H1 (cell line): ENCODE measurements at regions not wholly inside any gene's neighbourhood (a gene's known extent, or its start where the extent isn't known, plus 50 kb on each side); places are given as distances from the start of the nearest gene placed in this dataset.

Experiments
- CTCF ChIA-PET: fragments of 300-600 bp; sonication (Branson Sonifier 250); formaldehyde crosslinking; loops from one replicate; lab custom pipeline; 2021; ENCODE audit not compliant: partially characterized antibody; lab: Charles Lee
- POLR2A ChIA-PET: fragments of 300-600 bp; sonication (Branson Sonifier 250); formaldehyde crosslinking; loops from one replicate; lab custom pipeline; 2021; ENCODE audit warnings: inconsistent platforms; ENCODE audit not compliant: partially characterized antibody; lab: Charles Lee
- DNase-seq, 2 experiments: peaks; one replicate each; pipeline versions ENCODE4 v3.0.0 to v3.0.0-alpha.2; 2010 to 2022; ENCODE audit warnings: low spot score in 2 of 2, low read depth in 1 of 2, mixed read lengths in 1 of 2
- FAIRE-seq: peaks from 2 replicates; lab custom pipeline; 2011; peaks lifted over from hg19 to GRCh38; lab: Jason Lieb, UNC
- H2AFZ ChIP-seq: 2 replicates; pipeline ENCODE4 v1.8.1; 2012; ENCODE audit warnings: low read length, inconsistent platforms
- H2AK5ac ChIP-seq: 2 replicates; pipeline ENCODE4 v1.6.1; 2013; ENCODE audit warnings: low read depth, low read length
- H2BK120ac ChIP-seq: replicated peaks from 2 replicates; pipeline ENCODE3; 2013; ENCODE audit warnings: low read depth, low read length, inconsistent platforms
- H2BK12ac ChIP-seq: 2 replicates; pipeline ENCODE4 v1.6.1; 2013; ENCODE audit warnings: low read depth, low read length
- H2BK15ac ChIP-seq: 2 replicates; pipeline ENCODE4 v1.6.1; 2013; ENCODE audit warnings: low read length
- H2BK20ac ChIP-seq: 2 replicates; pipeline ENCODE4 v1.6.1; 2013; ENCODE audit warnings: low read length
- H2BK5ac ChIP-seq: 2 replicates; pipeline ENCODE4 v1.6.1; 2013; ENCODE audit warnings: low read depth, low read length
- H3K14ac ChIP-seq: 2 replicates; pipeline ENCODE4 v1.6.1; 2013; ENCODE audit warnings: inconsistent platforms; ENCODE audit not compliant: insufficient read length
- H3K18ac ChIP-seq: 2 replicates; pipeline ENCODE4 v1.6.1; 2013; ENCODE audit warnings: low read length; ENCODE audit errors: extremely low read depth
- H3K23ac ChIP-seq: 2 replicates; pipeline ENCODE4 v1.6.1; 2013; ENCODE audit warnings: inconsistent platforms; ENCODE audit not compliant: insufficient read length
- H3K23me2 ChIP-seq: 2 replicates; pipeline ENCODE4 v1.6.1; 2013; ENCODE audit warnings: low read depth, low read length
- H3K27ac ChIP-seq: 2 replicates; pipeline ENCODE4 v1.6.1; 2011; ENCODE audit warnings: low read depth, low read length, inconsistent platforms
- H3K27me3 ChIP-seq, 4 experiments: replicated peaks in 1 of 4; 1 replicate in 1 of 4; 2 replicates in 3 of 4; pipeline versions ENCODE4 v1.6.1 to v1.8.1; 2011 to 2013; ENCODE audit warnings: low read length in 3 of 4, mild to moderate bottlenecking in 3 of 4, inconsistent platforms in 2 of 4, mixed read lengths in 2 of 4, moderate library complexity in 1 of 4; ENCODE audit not compliant: control insufficient read depth in 3 of 4, insufficient read depth in 3 of 4; ENCODE audit errors: extremely low read depth in 1 of 4
- H3K36me3 ChIP-seq, 4 experiments: 2 replicates each; pipeline versions ENCODE4 v1.6.1 to v1.8.1; 2011 to 2013; ENCODE audit warnings: mild to moderate bottlenecking in 4 of 4, low read length in 3 of 4, moderate library complexity in 2 of 4, control low read depth in 1 of 4, inconsistent platforms in 1 of 4; ENCODE audit not compliant: insufficient read depth in 4 of 4, control insufficient read depth in 2 of 4
- H3K4ac ChIP-seq: replicated peaks from 2 replicates; pipeline ENCODE3; 2013; ENCODE audit warnings: low read length, low read depth, mixed read lengths, inconsistent platforms; ENCODE audit not compliant: insufficient read length
- H3K4me1 ChIP-seq, 4 experiments: replicated peaks in 1 of 4; 1 replicate in 1 of 4; 2 replicates in 3 of 4; pipeline versions ENCODE4 v1.6.1 to v1.8.1; 2011 to 2013; ENCODE audit warnings: low read length in 3 of 4, inconsistent platforms in 2 of 4, mixed read lengths in 1 of 4; ENCODE audit not compliant: insufficient read depth in 4 of 4, control insufficient read depth in 3 of 4
- H3K4me2 ChIP-seq, 2 experiments: 2 replicates each; pipeline versions ENCODE4 v1.6.1 to v1.8.1; 2011 to 2013; ENCODE audit warnings: low read depth in 2 of 2, low read length in 2 of 2, control low read depth in 1 of 2, inconsistent platforms in 1 of 2, mild to moderate bottlenecking in 1 of 2; ENCODE audit not compliant: insufficient read depth in 1 of 2
- H3K4me3 ChIP-seq, 4 experiments: fragments of 200-600, 300-600 bp in 1 of 4; sonication (generic), shearing (Covaris generic), sonication (Bioruptor Twin) in 1 of 4; 2 replicates each; pipeline versions ENCODE4 v1.5.1 to v1.8.1; 2011 to 2016; ENCODE audit warnings: low read length in 4 of 4, low read depth in 3 of 4, control low read depth in 2 of 4, inconsistent platforms in 2 of 4, mild to moderate bottlenecking in 2 of 4, mixed read lengths in 1 of 4, moderate library complexity in 1 of 4; ENCODE audit not compliant: insufficient read depth in 2 of 4; ENCODE audit errors: extremely low read depth in 1 of 4
- H3K56ac ChIP-seq: replicated peaks from 2 replicates; pipeline ENCODE3; 2013; ENCODE audit warnings: low read depth, mild to moderate bottlenecking, mixed read lengths, low read length, inconsistent platforms; ENCODE audit not compliant: insufficient read length
- H3K79me1 ChIP-seq: 2 replicates; pipeline ENCODE4 v1.6.1; 2013; ENCODE audit warnings: low read depth, low read length, control low read depth
- H3K79me2 ChIP-seq, 2 experiments: 2 replicates each; pipeline versions ENCODE4 v1.6.1 to v1.8.1; 2012 to 2013; ENCODE audit warnings: low read length in 2 of 2, mild to moderate bottlenecking in 2 of 2, inconsistent platforms in 1 of 2; ENCODE audit not compliant: insufficient read depth in 2 of 2, control insufficient read depth in 1 of 2
- H3K9ac ChIP-seq, 4 experiments: replicated peaks in 1 of 4; 1 replicate in 1 of 4; 2 replicates in 3 of 4; pipeline versions ENCODE4 v1.6.1 to v1.8.1; 2011 to 2013; ENCODE audit warnings: low read depth in 3 of 4, low read length in 3 of 4, control low read depth in 2 of 4, mild to moderate bottlenecking in 2 of 4, moderate library complexity in 2 of 4, inconsistent platforms in 1 of 4; ENCODE audit errors: extremely low read depth in 1 of 4
- H3K9me3 ChIP-seq, 2 experiments: 2 replicates each; pipeline versions ENCODE4 v1.6.1 to v1.8.1; 2012 to 2013; ENCODE audit warnings: mild to moderate bottlenecking in 2 of 2, moderate library complexity in 2 of 2, control low read depth in 1 of 2, inconsistent platforms in 1 of 2, low read depth in 1 of 2, low read length in 1 of 2, mixed read lengths in 1 of 2; ENCODE audit not compliant: insufficient read depth in 2 of 2
- H4K20me1 ChIP-seq, 2 experiments: replicated peaks in 1 of 2; 2 replicates each; pipeline versions ENCODE3 to v1.8.1; 2011 to 2013; ENCODE audit warnings: inconsistent platforms in 2 of 2, low read length in 2 of 2, mild to moderate bottlenecking in 1 of 2; ENCODE audit not compliant: insufficient read depth in 2 of 2, control insufficient read depth in 1 of 2
- H4K5ac ChIP-seq: 2 replicates; pipeline ENCODE4 v1.6.1; 2013; ENCODE audit warnings: low read length, low read depth, mixed read lengths, inconsistent platforms; ENCODE audit not compliant: insufficient read length
- H4K8ac ChIP-seq: 2 replicates; pipeline ENCODE4 v1.8.0; 2013; ENCODE audit warnings: mild to moderate bottlenecking, moderate library complexity, low read length, inconsistent platforms; ENCODE audit not compliant: insufficient read depth; ENCODE audit errors: extremely low read depth
- H4K91ac ChIP-seq: replicated peaks from 2 replicates; pipeline ENCODE3; 2013; ENCODE audit warnings: low read length, mixed read lengths, inconsistent platforms; ENCODE audit not compliant: insufficient read length
- ATF3 ChIP-seq: IDR thresholded peaks from 2 replicates; pipeline ENCODE4 v1.6.1; 2011; ENCODE audit warnings: low read depth, mild to moderate bottlenecking, low read length; ENCODE audit not compliant: insufficient read depth
- BCL11A ChIP-seq, 2 experiments: IDR thresholded peaks; one replicate each; pipeline ENCODE4 v1.6.1; 2011; ENCODE audit warnings: low read depth in 2 of 2, low read length in 2 of 2, mild to moderate bottlenecking in 2 of 2
- E2F6 ChIP-seq: IDR thresholded peaks from 2 replicates; pipeline ENCODE4 v1.6.1; 2012; ENCODE audit warnings: inconsistent platforms
- KDM4A ChIP-seq: IDR thresholded peaks from one replicate; pipeline ENCODE4 v1.7.1; 2012; ENCODE audit warnings: low read depth, mild to moderate bottlenecking, moderate library complexity, low read length, inconsistent platforms; ENCODE audit not compliant: severe bottlenecking
- KDM5A ChIP-seq: fragments of 200-600 bp; IDR thresholded peaks from 2 replicates; pipeline ENCODE4 v1.7.1; 2012; ENCODE audit warnings: mild to moderate bottlenecking, low read length, inconsistent platforms, mixed read lengths
- POLR2A ChIP-seq, 2 experiments: IDR thresholded peaks; 1 replicate in 1 of 2; 2 replicates in 1 of 2; pipeline ENCODE4 v1.6.1; 2011; ENCODE audit warnings: low read depth in 2 of 2, low read length in 2 of 2, mild to moderate bottlenecking in 2 of 2; ENCODE audit errors: control extremely low read depth in 1 of 2
- SP2 ChIP-seq: IDR thresholded peaks from 2 replicates; pipeline ENCODE4 v1.6.1; 2012; ENCODE audit warnings: mild to moderate bottlenecking, low read length, inconsistent platforms
- SP4 ChIP-seq: IDR thresholded peaks from 2 replicates; pipeline ENCODE4 v1.6.1; 2012; ENCODE audit warnings: low read length, inconsistent platforms
- TAF1 ChIP-seq: IDR thresholded peaks from 2 replicates; pipeline ENCODE4 v1.6.1; 2011; ENCODE audit warnings: mild to moderate bottlenecking, low read depth, low read length
- USF2 ChIP-seq: IDR thresholded peaks from 2 replicates; pipeline ENCODE4 v1.6.1; 2011; ENCODE audit warnings: low read length, improper control_type of control experiment
- YY1 ChIP-seq: IDR thresholded peaks from 2 replicates; pipeline ENCODE4 v1.6.1; 2011; ENCODE audit warnings: low read depth, mild to moderate bottlenecking, low read length
- WGBS, 2 experiments: shearing (Covaris generic) in 1 of 2; methylation state at CpG; one replicate each; pipeline versions ENCODE4 v1.1.6 to v1.1.7; 2013 to 2015; ENCODE audit warnings: low lambda C conversion rate in 2 of 2, mixed read lengths in 2 of 2, inconsistent platforms in 1 of 2, low coverage in 1 of 2, missing lambda C conversion rate in 1 of 2; ENCODE audit not compliant: insufficient replicate concordance in 2 of 2, insufficient coverage in 1 of 2, insufficient read length in 1 of 2; ENCODE audit errors: extremely low coverage in 1 of 2, missing lambda C conversion rate in 1 of 2; 5-methylcytosine and 5-hydroxymethylcytosine counted together

- WGBS, 2 experiments: 100% methylated on average over 1 of the region's 1 CpG; no CpG with 5 or more reads in 1 of the 2 experiments
Observed at GRCh38 chr12:92064422-92064821, 81.2 kb downstream of the BTG1 start.

More at GRCh38 chr12:92064422-92064821, 81.2 kb downstream of the BTG1 start:
- H3K23ac ChIP-seq: no peak overlapping the region
- no peaks in the 10 kb centered on the region for H4K20me1 ChIP-seq
- H2AK5ac ChIP-seq: no peak overlapping the region
- no peak overlapping the region for H2BK15ac ChIP-seq
- no peaks in the 10 kb centered on the region for H3K23me2 ChIP-seq
- no peak overlapping the region for H4K91ac ChIP-seq
- no peak overlapping the region for H3K4me2 ChIP-seq
- H3K18ac ChIP-seq: no peak overlapping the region
- H3K27ac ChIP-seq: no peak overlapping the region
- H3K9ac ChIP-seq: no peak overlapping the region
- no peak overlapping the region for H2BK5ac ChIP-seq
- H4K8ac ChIP-seq: no peak overlapping the region
- no peak overlapping the region for H2BK20ac ChIP-seq
- no peak overlapping the region for H2BK120ac ChIP-seq
- ChIA-PET CTCF (interaction anchor here (0.5 kb wide), 1 partner anchor 462 kb away, joined by 3 read pairs; no protein-coding TSS in a partner anchor), POLR2A (interaction anchor here (1.1 kb wide), 1 partner anchor 81 kb away, joined by 5 read pairs; the partner anchor contains the start of gene BTG1)
- no peak overlapping the region for H3K14ac ChIP-seq
- H2AFZ ChIP-seq: no peak overlapping the region
- H3K9me3 ChIP-seq: no peaks in the 10 kb centered on the region
- H4K5ac ChIP-seq: no peak overlapping the region
- H3K79me2 ChIP-seq: no peaks in the 10 kb centered on the region
- TF ChIP-seq SP2 (no peak), USF2 (no peak), KDM5A (no peak), YY1 (no peak), E2F6 (no peak), TAF1 (no peak), BCL11A (IDR thresholded peaks at IDR 0.05; ENCODE audit: low read depth in 2 of 2, low read length in 2 of 2) (no peak), SP4 (no peak), ATF3 (no peak), KDM4A (no peak), POLR2A (IDR thresholded peaks at IDR 0.05; ENCODE audit: control extremely low read depth in 1 of 2, low read depth in 2 of 2, low read length in 2 of 2) (no peak)
- DNase-seq (no peak), FAIRE-seq (no peak)
- H3K56ac ChIP-seq: no peak overlapping the region
- H2BK12ac ChIP-seq: no peak overlapping the region
- no peaks in the 10 kb centered on the region for H3K27me3 ChIP-seq
- H3K4me1 ChIP-seq: no peaks in the 10 kb centered on the region
- no peak overlapping the region for H3K4me3 ChIP-seq
- H3K4ac ChIP-seq: no peak overlapping the region
- H3K36me3 ChIP-seq: no peaks in the 10 kb centered on the region
- no peaks in the 10 kb centered on the region for H3K79me1 ChIP-seq
